DOHH2 (cell line): ENCODE measurements at regions not wholly inside any gene's neighbourhood (a gene's known extent, or its start where the extent isn't known, plus 50 kb on each side); places are given as distances from the start of the nearest gene placed in this dataset.

Experiments
- EZH2phosphoT487 ChIP-seq: fragments of 200-600 bp; sonication (generic); IDR thresholded peaks from 2 replicates; pipeline ENCODE4 v1.6.1; 2017; ENCODE audit warnings: borderline replicate concordance, mild to moderate bottlenecking, antibody characterized with exemption, low read length, moderate library complexity, mixed read lengths
- TF ChIP-seq, protein P1 (sequence below): fragments of 200-600 bp; sonication (generic); IDR thresholded peaks from one replicate; pipeline ENCODE4 v1.5.1; 2014; ENCODE audit warnings: antibody characterized with exemption, mild to moderate bottlenecking, low read depth, low read length; ENCODE audit not compliant: poor library complexity, severe bottlenecking

GRCh38 chr2:64391424-64391823 is 62.5 kb upstream of the LGALSL start:
- TF ChIP-seq, protein P1, sequence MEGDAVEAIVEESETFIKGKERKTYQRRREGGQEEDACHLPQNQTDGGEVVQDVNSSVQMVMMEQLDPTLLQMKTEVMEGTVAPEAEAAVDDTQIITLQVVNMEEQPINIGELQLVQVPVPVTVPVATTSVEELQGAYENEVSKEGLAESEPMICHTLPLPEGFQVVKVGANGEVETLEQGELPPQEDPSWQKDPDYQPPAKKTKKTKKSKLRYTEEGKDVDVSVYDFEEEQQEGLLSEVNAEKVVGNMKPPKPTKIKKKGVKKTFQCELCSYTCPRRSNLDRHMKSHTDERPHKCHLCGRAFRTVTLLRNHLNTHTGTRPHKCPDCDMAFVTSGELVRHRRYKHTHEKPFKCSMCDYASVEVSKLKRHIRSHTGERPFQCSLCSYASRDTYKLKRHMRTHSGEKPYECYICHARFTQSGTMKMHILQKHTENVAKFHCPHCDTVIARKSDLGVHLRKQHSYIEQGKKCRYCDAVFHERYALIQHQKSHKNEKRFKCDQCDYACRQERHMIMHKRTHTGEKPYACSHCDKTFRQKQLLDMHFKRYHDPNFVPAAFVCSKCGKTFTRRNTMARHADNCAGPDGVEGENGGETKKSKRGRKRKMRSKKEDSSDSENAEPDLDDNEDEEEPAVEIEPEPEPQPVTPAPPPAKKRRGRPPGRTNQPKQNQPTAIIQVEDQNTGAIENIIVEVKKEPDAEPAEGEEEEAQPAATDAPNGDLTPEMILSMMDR, result no peak
- no peak for TF ChIP-seq EZH2phosphoT487
